ENCODE measurements at regions not wholly inside any gene's neighbourhood (a gene's known extent, or its start where the extent isn't known, plus 50 kb on each side); places are given as distances from the start of the nearest gene placed in this dataset.

DNA sequence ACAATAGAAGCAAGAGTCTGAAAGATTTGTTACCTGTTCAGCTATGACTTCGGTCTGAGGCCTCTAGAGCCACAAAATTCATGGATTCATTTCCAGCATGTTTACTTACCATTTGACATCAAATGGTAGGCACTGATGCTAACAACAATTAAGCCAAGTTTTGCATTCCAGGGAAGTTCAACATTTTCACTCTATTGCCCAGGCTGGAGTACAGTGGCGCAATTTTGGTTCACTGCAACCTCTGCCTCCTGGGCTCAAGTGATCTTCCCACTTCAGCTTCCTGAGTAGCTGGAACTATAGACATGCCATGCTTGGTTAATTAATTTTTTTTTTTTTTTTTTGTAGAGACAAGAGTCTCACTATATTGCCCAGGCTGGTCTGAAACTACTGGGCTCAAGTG lies 114.1 kb upstream of the SGK1 start:
- no peak overlapping the region for H3K27ac ChIP-seq (ENCODE audit: insufficient read depth, low read depth, low read length)
- H4K20me1 ChIP-seq (replicated peaks; ENCODE audit: control insufficient read depth, extremely low read depth, insufficient read depth, low read length) = no peaks in the 10 kb centered on the region
- CTCF ChIA-PET = interaction anchor here (1.2 to 1.9 kb wide), 3 partner anchors 12 to 391 kb away, joined by 3 to 5 read pairs (median 4); no protein-coding TSS in a partner anchor
- no peak overlapping the region for H2AFZ ChIP-seq (ENCODE audit: low read depth, low read length)
- no peaks in the 10 kb centered on the region for H3K36me3 ChIP-seq (ENCODE audit: control insufficient read depth in 2 of 2, extremely low read depth in 1 of 2, insufficient read depth in 2 of 2, low read length in 2 of 2)
- H3K9me1 ChIP-seq (replicated peaks; ENCODE audit: control insufficient read depth, extremely low read depth, insufficient read depth, low read length) = no peaks in the 10 kb centered on the region
- H3K9me3 ChIP-seq (replicated peaks; ENCODE audit: control insufficient read depth, insufficient read depth, low read length) = no peaks in the 10 kb centered on the region
- intact Hi-C loops (cut with micrococcal nuclease) = no loop called here
- no peaks in the 10 kb centered on the region for H3K27me3 ChIP-seq (ENCODE audit: control insufficient read depth in 2 of 2, insufficient read depth in 2 of 2, low read length in 2 of 2)
- H3K79me2 ChIP-seq (ENCODE audit: control insufficient read depth, insufficient read depth, low read length) = no peaks in the 10 kb centered on the region
- H3K4me1 ChIP-seq (ENCODE audit: control insufficient read depth, extremely low read depth, insufficient read depth, low read length) = peaks cover 14% of the 10 kb centered on the region
- no peak overlapping the region for H3K9ac ChIP-seq (replicated peaks; ENCODE audit: extremely low read depth, insufficient read depth, low read length)
- DNase-seq (ENCODE audit: low read depth, low spot score) = no peak
- POLR2A ChIA-PET = no interaction called here
- dilution Hi-C loops (cut with MboI; ENCODE audit: extremely low pct_ligation_motif_present, low sequenced_read_pairs) = loop anchor here (25.0 kb wide), 1 partner anchor 105 kb away; no protein-coding TSS in a partner anchor
- TF ChIP-seq GATA2 (IDR thresholded peaks at IDR 0.05; ENCODE audit: insufficient read depth, insufficient read length, low read depth, low read length) (no peak), POLR2A (IDR thresholded peaks at IDR 0.05; ENCODE audit: low read depth, low read length) (no peak), JUN (IDR thresholded peaks at IDR 0.05; ENCODE audit: borderline replicate concordance, insufficient read depth, insufficient read length, low read depth) (no peak), FOS (IDR thresholded peaks at IDR 0.05; ENCODE audit: borderline replicate concordance, insufficient read depth, low read length) (no peak), EZH2 (IDR thresholded peaks at IDR 0.05; ENCODE audit: borderline replicate concordance, low read depth, low read length, severe bottlenecking) (no peak), POLR2AphosphoS5 (IDR thresholded peaks at IDR 0.05; ENCODE audit: insufficient read depth, low read depth, low read length) (no peak), CTCF (IDR thresholded peaks at IDR 0.05; ENCODE audit: extremely low read depth in 1 of 2, insufficient read depth in 1 of 2, low read depth in 1 of 2, low read length in 2 of 2) (no peak), MYC (IDR thresholded peaks at IDR 0.05; ENCODE audit: low read depth, low read length) (no peak)
- TF ChIP-seq, protein P1, sequence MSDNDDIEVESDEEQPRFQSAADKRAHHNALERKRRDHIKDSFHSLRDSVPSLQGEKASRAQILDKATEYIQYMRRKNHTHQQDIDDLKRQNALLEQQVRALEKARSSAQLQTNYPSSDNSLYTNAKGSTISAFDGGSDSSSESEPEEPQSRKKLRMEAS (IDR thresholded peaks at IDR 0.05; ENCODE audit: insufficient read depth, insufficient read length) = no peak
- no TSS peak for BruUV-seq (replicated peaks)
- H3K4me3 ChIP-seq (replicated peaks in 1 of 3; ENCODE audit: insufficient read depth in 1 of 3, low read depth in 1 of 3, low read length in 3 of 3) = no peak overlapping the region
- no peak overlapping the region for H3K4me2 ChIP-seq (ENCODE audit: insufficient read depth, low read length)
- FAIRE-seq = no peak

Data from endothelial cell of umbilical vein (primary cell).